ES-I3 (cell line): ENCODE measurements at regions not wholly inside any gene's neighbourhood (a gene's known extent, or its start where the extent isn't known, plus 50 kb on each side); places are given as distances from the start of the nearest gene placed in this dataset.

ENCODE experiments used
- H3K36me3 ChIP-seq: 2 replicates; pipeline ENCODE4 v1.6.1; 2013; ENCODE audit warnings: mild to moderate bottlenecking, low read length, control low read depth, moderate library complexity; ENCODE audit not compliant: insufficient read depth
- H3K4me1 ChIP-seq: 2 replicates; pipeline ENCODE4 v1.6.1; 2013; ENCODE audit warnings: mild to moderate bottlenecking, control low read depth, low read length; ENCODE audit not compliant: insufficient read depth
- H3K9ac ChIP-seq: 2 replicates; pipeline ENCODE4 v1.6.1; 2013; ENCODE audit warnings: low read depth, mild to moderate bottlenecking, low read length, moderate library complexity
- H3K9me3 ChIP-seq: 2 replicates; pipeline ENCODE4 v1.6.1; 2013; ENCODE audit warnings: mild to moderate bottlenecking, low read length, moderate library complexity; ENCODE audit not compliant: control insufficient read depth, insufficient read depth

DNA sequence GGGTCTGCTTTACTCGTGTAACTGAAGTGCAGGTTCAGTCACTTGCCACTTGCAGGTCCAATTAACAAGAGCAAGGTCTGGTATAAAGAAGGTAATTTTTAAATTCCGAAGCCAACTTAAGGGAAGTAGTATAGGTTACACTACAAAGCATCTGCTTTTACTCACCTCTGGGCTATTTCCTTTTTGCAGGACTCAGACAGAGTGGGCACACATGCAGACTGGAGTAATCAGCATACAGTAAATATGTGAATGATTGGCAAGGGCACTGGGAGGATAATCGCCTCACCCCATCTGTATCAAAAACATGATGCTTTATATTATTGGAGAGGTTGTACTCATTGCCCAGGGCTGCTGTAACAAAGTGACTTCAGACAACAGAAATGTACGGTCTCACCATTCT is 160.1 kb upstream of the CDH5 start:
- Histone ChIP-seq H3K9me3 (no peaks in the 10 kb centered on the region), H3K9ac (no peak overlapping the region), H3K36me3 (no peaks in the 10 kb centered on the region), H3K4me1 (peaks cover 10% of the 10 kb centered on the region)

DNA sequence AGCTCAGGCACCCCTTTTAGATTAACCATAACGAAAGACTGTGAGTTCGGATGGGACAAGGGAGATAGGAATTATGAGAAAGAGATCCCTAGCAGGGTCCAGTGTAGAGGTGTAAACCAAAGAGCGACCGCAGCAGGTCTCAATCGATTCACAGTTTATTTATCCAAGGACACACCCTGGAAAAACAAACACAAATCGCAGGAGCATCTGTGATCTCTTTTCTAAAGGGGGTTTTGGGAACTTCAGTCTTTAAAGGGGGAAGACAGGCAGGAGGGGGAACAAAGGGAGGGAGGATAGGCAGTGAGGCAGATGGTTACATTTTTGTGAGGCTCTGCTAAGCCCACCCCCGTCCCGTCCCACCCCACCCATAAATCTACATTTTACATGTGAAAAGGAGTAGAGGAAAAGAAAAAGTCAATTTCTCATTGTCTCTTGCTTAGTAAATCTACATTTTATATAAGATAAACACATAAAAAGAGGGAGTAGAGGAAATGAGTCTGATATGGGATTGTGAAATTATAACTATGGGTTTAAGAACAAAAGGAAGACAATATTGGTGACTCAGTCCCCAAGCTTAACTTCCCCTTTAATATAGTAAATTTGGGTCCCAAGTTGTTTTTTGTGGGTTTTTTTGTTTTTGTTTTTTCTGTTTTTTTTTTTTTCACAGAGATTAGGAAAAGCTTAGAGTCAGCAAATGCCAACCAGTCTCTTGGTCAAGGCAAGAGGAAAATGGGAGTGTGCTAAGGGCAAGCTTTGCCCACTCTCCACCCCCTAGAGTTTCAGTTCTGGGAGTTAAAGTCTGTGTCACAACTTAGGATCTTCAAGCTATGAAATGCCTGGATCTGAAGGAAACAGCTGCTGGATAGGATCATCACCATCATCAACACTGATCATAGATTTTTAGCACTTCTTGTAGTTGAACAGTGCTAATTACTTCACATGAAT is 160.9 kb upstream of the CDH5 start:
- Histone ChIP-seq H3K9ac (no peak overlapping the region), H3K36me3 (no peaks in the 10 kb centered on the region), H3K9me3 (no peaks in the 10 kb centered on the region), H3K4me1 (peaks cover 10% of the 10 kb centered on the region)

DNA sequence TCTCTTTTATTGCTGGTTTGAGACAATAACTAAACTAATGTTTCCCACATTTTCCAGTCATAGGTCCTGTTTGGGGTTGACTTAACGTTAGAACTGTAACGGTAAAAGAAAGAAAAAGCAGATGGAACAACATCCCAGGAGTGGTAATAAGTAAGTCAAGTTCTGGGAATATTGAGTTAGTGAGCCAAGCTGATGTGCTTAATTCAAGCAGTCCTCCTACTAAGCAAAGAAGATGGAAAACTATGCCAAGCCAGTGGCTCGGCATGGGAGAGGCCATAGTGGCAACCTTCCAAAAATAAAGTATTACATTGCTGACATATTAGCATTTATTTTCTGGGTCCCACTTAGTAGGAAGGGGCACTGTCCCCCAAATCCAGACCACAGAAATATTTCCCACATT is 161.7 kb upstream of the CDH5 start:
- Histone ChIP-seq H3K36me3 (no peaks in the 10 kb centered on the region), H3K4me1 (peaks cover 10% of the 10 kb centered on the region), H3K9me3 (no peaks in the 10 kb centered on the region), H3K9ac (no peak overlapping the region)

DNA sequence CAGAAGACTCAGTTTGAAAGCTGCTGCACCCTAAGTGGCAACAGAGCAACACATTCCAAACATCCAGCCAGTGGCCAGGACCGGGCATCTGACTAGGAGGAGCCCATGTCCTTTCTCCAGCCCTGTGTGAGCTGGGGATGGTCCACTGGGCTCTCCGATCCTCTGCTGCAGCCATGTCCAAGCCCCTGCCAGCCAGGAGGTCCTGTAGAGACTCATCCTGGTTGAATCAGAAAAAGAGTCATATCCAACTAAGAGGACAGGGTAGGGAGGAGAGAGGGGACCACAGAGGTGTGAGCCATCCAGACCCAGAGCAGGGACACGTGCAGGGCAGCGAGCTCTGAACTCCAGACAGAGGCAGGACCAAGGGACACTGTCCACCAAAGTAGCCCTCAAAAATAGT is 163.0 kb upstream of the CDH5 start:
- Histone ChIP-seq H3K9ac (no peak overlapping the region), H3K9me3 (no peaks in the 10 kb centered on the region), H3K36me3 (no peaks in the 10 kb centered on the region), H3K4me1 (peaks cover 10% of the 10 kb centered on the region)

DNA sequence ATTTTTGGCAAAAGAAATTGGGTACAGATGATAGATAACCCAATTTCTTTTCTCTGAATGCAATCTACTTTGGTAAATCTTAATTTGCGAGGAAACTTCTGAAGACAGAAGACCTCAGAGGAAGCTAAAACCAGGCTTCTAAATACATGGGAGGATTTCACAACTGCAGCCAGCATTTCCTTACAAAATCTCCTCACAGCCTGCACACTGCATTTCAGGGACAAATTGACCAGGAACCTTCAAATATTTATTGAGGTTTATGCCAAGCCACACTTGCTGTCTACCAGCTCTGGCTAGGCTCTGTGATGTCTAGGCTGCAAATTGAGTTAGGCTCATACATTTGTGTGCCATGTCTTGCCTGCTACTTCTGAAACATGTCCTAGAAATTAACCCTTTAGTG is 167.3 kb upstream of the CDH5 start:
- Histone ChIP-seq H3K36me3 (no peaks in the 10 kb centered on the region), H3K9me3 (no peaks in the 10 kb centered on the region), H3K4me1 (no peaks in the 10 kb centered on the region), H3K9ac (no peak overlapping the region)

DNA sequence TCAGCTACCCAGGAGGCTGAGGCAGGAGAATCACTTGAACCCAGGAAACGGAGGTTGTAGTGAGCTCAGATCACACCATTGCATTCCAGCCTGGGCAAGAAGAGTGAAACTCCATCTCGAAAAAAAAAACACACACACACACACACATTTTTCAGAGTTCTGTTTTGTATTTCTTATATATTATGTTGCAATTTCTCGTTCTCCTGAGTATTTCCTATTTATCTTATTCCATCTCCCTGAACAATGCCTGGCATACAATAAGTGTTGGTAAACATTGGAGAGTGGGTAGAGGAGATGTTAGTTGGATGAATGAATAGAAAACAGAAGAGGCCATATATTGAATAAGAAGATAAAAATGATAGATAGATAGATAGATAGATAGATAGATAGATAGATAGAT is 167.8 kb upstream of the CDH5 start:
- Histone ChIP-seq H3K36me3 (no peaks in the 10 kb centered on the region), H3K9ac (no peak overlapping the region), H3K9me3 (no peaks in the 10 kb centered on the region), H3K4me1 (no peaks in the 10 kb centered on the region)

DNA sequence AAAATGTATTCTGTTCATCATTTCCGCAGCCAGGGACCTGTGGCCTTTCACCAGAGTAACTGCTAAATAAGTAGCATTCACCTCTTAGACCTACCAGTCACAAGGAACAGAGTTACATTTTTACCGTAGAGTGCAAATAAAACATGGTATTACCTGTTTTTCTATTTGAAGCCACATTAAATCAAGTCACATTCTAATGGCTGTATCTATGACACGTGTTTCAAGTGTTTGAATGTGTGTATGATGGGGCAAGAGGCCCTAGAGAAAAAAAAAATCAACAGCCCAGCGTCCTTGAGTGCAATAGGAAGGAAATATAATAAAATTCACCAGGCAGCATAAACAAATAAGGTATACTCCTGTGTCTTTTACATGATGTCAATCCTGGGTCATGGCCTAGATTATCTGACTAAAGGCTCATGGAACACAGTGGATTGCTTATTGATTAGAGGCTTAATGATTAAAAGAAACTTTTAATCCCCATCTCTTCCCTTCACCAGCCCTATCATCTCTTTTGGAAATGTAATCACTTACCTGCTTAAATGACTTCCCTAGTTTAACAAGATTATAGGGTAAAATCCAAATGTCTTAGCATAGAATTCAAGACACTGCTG is 168.7 kb upstream of the CDH5 start:
- Histone ChIP-seq H3K36me3 (no peaks in the 10 kb centered on the region), H3K4me1 (no peaks in the 10 kb centered on the region), H3K9me3 (no peaks in the 10 kb centered on the region), H3K9ac (no peak overlapping the region)

DNA sequence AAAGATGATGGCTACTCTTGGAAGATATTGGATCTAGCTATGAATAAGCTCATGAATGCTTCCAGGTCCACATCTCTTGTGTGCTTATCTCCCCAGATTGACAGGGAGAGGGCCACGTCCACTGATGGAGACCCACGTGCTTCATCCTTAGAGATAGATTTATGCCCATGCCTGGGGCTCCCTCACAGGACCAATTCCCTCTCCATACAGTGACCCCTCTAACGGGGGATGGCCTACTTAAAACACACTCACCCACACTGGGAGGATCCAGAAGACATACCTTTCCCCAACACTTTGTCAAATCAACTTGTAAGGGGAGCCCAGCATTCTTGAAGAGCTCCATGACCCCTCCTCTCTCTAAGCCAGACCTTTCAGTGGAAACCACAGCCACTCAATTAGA is 169.7 kb upstream of the CDH5 start:
- Histone ChIP-seq H3K9me3 (no peaks in the 10 kb centered on the region), H3K9ac (no peak overlapping the region), H3K36me3 (no peaks in the 10 kb centered on the region), H3K4me1 (no peaks in the 10 kb centered on the region)

DNA sequence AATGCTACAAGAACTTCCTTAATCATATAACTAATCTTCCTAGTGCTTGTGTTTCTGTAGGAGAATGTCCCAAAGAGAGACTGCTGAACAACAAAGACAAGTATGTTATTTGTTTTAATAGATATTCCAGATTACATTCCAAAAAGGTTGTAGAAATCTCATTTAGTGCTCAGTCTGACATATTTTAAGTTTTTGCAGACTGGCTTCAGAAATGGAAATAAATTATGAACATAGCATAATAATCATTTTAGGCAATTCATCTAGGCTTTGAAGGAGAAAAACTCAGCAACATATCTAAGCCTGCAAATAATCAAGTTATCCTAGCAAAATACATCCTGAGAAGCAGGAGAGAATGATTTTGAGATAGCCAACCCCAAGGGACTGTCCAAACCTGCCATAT is 171.6 kb upstream of the CDH5 start:
- no peaks in the 10 kb centered on the region for H3K36me3 ChIP-seq
- H3K4me1 ChIP-seq = no peaks in the 10 kb centered on the region
- no peak overlapping the region for H3K9ac ChIP-seq
- H3K9me3 ChIP-seq = no peaks in the 10 kb centered on the region

DNA sequence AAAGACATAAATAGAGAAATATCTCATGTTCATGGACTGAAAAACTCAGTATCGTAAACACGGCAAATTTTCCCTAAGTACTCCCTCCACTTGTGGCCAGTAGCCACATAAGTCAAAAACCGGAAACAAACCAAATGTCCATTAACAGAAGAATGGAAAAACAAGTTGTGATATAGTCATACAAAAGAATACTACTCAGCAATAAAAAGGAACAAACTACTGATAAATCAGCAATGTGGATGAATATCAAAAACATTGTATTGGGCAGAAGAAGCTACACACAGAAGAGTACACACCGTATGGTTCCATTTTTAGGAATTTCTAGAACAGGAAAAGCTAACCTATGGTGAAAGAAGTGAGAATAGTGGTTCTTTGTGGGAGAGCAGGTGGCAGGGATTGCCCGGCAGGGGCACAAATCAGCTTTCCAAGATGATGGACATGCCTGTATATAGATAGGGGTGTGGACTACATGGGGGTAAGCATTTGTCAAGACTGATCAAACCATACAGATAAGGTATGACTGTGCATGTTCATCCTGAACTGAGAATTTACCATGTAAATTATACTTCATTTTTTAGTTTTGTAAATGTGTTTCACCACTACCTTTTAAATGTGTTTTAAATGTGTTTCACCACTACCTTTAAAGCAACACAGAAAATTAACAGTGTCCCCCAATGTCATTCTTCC is 172.8 kb upstream of the CDH5 start:
- H3K9ac ChIP-seq = no peak overlapping the region
- H3K36me3 ChIP-seq = no peaks in the 10 kb centered on the region
- H3K4me1 ChIP-seq = no peaks in the 10 kb centered on the region
- H3K9me3 ChIP-seq = no peaks in the 10 kb centered on the region

DNA sequence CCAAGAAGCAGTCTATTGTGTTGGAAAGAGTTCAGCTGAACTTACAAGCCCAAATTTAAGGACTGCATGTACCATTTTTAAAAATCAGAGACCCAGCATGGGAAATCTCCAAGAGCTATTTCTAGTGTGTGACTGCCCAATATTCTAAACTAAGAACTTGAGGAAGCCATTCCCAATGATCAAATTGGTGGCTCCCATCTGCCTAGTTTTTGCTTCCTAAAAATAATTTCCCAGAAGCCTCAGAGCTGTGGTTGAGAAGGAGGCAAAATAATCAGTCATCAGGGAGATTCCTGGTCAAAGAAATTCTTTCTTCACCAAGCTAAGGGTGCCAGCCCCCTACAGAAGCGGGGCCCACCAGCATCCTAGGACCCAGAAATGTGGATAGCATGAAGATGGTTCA is 176.1 kb upstream of the CDH5 start:
- Histone ChIP-seq H3K9ac (no peak overlapping the region), H3K36me3 (no peaks in the 10 kb centered on the region), H3K9me3 (no peaks in the 10 kb centered on the region), H3K4me1 (no peaks in the 10 kb centered on the region)

DNA sequence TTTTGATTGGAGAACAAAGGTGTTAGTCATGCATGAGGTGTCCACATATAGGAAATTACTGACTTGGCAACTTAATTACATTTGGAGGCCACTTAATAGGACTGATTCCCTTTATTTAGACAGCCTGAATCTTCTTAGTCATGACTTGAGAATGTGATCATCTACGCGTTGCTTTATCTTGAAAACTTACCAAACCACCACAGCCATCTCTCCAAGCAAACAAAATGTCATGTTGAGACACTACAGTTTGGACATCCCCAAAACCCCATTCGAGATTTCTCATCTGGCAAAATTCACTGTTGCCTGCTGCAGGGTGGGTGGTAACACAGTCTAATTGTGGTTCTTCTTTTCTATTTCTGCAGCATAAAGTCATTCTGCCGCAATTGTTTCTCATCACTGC is 176.5 kb upstream of the CDH5 start:
- Histone ChIP-seq H3K9ac (no peak overlapping the region), H3K9me3 (no peaks in the 10 kb centered on the region), H3K36me3 (no peaks in the 10 kb centered on the region), H3K4me1 (no peaks in the 10 kb centered on the region)

DNA sequence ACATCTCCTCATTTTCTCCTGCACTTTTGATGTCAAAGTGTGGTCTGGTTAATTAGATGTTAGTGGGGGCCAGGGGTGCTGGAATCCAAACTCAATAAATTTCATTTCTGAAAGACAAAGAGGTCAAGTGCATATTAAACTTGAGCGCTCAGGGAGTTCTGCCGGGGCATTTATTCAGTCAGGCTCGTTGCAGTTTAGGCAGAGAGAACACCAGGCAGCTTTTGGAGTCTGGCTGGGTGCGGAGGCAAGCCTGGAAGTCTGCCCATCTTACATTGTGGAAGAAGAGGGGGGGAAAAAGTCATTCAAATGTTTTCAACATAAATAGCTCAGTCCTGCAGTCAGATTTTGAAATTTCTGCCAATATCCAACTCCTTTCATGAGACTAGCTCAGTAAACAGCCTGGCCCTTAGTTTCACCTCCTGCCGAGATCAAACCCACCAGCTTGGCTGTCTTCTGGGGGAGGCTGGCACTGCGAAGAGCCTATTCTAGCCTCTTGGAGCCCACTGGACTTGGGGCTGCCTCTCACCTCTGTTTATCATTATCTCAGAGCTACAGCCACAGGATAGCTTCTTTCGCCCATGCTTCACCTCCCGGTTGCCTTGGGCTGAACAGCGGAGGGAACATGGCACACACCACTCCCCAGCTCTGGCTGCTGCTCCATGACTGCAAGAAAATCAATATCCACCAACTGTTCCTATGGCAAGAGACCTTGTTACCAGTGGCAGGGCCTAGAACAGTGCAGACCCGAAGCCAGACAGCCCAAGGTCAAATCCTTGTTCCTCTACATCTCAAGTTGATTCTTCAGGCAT is 177.4 kb upstream of the CDH5 start:
- H3K9ac ChIP-seq = no peak overlapping the region
- H3K9me3 ChIP-seq = no peaks in the 10 kb centered on the region
- H3K36me3 ChIP-seq = no peaks in the 10 kb centered on the region
- no peaks in the 10 kb centered on the region for H3K4me1 ChIP-seq

DNA sequence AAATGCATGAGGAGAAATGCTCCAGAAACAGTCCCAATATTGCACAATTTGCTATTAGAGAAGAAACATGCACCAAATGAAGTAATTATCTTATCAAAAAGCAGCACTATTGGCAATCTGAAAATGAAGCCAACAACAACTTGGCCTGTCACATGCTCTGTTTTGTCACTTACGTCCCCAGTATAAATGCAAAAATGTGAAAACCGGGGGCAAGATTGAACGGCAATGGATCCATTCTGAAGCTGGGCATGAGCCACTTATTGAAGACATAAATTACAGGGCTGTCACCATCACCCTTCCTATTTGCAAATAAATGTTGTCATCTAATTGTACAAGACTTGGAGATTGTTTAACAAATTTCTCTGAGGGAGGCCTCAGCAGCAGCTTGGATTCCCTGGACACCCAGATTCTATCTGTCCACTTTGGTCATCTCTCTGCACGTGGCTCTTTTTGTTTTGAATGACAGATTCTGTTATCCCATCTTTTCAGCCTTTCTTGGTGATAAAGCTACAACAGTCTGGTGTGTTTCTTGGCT is 180.2 kb upstream of the CDH5 start:
- Histone ChIP-seq H3K9ac (no peak overlapping the region), H3K9me3 (peaks cover 2% of the 10 kb centered on the region; the same call in 1 of the 2 replicates), H3K4me1 (no peaks in the 10 kb centered on the region), H3K36me3 (no peaks in the 10 kb centered on the region)
